GM19324 (cell line): ENCODE measurements at regions not wholly inside any gene's neighbourhood (a gene's known extent, or its start where the extent isn't known, plus 50 kb on each side); places are given as distances from the start of the nearest gene placed in this dataset.

ENCODE experiments used
- ATAC-seq: cut with Tn5 transposase; IDR thresholded peaks from one replicate; pipeline ENCODE4 v1.9.1; 2021; ENCODE audit warnings: mild to moderate bottlenecking, moderate library complexity; ENCODE audit not compliant: unreplicated experiment, low FRiP score

GRCh38 chr20:23157734-23158133, 71.6 kb upstream of the CD93 start:
- no peak for ATAC-seq

GRCh38 chr20:23156842-23157423, 70.8 kb upstream of the CD93 start:
- ATAC-seq: no peak

DNA sequence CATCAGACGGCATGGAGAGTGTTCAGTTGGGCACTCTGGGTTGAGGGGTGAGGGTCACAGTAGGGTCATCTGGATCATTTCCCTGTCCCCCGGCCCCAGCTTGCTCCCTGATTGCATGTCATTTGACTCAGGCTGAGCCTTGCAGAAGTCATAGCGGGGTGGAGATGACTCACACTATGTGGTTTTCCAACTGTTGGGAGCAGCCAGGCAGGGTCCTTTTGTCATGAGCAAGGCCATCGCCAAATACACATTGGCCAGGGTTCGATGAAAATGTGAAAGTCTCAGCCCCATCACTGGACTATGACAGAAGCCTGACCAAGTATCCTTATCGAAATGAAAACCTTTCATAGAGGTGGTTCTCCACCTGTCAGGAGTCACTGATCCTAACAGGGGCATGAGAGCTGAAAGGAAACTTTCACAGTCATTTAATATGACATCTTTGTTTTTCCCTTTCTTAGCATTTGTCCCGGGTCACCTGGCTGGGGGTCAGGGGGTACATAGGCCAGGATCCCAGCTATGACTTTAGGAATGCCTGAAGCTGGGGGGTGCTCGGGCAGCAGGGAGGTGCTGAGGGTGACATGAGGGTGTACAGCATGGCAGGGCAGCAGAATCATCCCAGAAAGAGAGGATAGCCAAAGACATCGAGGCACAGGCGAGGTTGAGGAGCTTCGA, 70.2 kb upstream of the CD93 start:
- ATAC-seq: no peak

DNA sequence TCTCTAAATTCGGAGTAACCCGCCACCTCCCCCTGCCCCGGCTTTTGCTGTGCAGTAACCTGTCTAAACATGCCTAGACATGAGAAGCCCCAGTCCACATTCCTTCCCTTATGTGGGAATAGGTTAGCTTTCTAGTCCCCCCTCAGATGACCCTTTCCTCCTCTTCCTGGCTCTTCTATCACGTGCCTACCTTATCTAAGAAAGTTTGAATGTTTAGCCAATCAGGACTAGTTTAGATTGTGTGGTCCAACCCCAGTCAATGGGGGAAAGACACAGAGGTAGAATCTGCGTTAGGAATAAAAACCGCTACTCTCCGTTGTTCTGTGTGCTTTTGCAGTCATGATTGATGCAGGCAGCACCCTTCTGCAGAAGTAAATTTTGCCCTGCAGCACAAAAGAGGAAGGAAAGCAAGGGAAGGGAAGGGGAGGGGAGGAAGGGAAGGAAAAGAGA, 69.0 kb upstream of the CD93 start:
- no peak for ATAC-seq

DNA sequence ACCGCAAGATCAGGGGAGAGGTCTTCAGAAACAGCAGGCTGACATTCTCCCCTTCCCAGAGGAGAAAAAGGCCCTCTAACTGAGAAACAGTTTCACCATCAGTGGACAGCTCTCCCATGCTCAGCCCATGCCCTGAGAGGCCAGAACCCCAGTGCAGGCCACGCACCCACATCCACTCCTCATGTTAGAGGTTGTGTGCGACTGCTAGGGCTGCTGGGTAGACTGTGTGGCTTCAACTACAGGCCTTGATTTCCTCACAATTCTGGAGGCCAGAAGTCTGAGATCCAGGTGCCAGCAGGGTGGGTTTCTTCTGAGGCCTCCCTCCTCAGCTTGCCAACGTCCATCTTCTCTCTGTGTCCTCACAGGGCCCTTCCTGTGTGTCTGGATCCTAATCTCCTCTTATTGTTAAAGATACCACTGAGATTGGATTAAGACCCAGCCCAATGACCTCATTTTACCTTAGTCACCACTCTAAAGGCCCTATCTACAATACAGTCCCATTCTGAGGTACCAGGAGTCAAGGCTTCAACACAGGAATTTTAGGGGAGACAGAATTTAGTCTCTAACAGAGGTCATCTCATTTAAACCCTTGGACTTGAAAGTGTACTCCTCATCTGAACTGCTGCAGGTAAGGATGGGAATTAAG, 67.7 kb upstream of the CD93 start:
- ATAC-seq: no peak

- ATAC-seq: no peak
Measured at GRCh38 chr20:23152902-23153301, 66.8 kb upstream of the CD93 start.

DNA sequence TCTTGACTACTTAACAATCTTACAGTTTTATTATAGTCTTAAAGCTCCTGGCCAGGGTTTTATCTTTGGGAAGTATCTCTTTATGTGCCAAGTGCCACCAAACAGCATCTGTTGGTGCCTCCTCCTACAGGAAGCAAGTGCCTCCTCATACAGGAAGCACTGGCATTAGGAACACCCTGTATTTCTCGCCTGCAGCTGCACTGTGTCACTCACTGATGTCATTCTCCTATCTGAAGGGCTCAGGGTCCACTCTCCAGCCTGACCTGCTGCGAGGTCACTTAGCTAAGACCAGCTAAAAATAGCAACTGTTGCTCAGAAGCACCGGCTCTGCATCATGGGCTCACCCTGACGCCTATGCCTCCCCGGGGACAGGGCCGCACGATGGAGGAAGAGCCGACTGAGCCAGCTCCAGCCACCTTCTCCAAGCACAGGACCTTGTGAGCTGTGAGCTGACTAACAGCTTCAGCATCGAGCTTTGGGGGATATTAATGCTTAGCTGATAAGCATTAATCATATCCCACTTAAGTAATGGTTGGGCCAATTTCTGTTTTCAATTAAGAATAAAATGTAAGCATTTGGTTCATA, 66.3 kb upstream of the CD93 start:
- no peak for ATAC-seq

DNA sequence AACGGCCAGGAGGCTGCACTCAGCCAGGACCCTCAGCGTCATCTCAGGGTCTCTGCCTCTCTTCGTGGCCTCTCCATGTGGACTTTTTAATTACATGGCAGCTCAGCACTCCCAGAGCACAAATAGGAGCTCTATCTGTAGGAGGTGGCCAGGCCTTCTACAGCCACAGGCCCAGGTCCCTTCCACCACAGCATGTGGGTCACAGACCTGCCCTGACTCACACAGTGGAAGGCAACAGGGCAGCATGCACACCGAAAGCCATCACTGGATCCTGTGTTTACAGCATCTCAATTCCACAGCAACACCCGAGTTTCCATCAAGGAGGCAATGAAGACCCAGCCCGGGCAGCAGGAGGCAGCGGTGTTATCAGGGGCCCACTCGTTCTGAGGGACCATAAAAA, 65.8 kb upstream of the CD93 start:
- ATAC-seq: no peak

- ATAC-seq: no peak
Measured at GRCh38 chr20:23151008-23151703, 65.0 kb upstream of the CD93 start.

DNA sequence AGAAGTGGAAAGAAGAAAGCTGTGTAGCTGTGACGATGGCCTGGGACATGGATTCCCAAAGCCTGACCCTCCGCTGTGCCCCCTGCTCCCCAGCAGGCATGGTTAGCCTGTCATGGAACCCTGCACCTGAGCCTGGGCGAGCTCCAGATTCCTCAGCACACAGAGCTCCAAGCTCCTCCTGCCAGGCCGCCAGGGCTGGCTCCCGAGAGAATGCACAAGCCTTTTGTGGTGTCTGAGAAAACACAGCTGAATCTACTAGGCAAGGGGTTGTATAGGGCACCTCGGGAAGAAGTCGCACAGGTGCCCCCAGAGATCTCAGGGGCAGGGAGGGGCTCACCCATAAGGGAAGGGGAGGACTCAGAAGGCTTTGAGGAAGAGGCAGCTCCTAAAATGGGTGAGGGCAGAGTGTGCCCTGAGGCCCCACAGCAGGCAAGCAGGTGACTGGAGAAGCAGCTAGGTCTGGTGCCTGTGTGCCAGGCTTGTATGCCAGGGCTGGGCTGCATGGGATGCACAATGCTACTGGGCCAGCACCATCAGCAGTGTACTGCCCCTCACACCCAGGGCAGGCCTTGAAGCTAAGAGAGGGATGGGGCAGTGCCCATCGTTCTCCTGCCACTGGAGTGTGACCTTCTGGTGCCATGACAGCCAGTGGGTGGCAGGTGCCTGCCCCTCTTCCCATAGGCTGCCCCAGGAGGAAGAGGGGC, 64.3 kb upstream of the CD93 start:
- ATAC-seq: no peak

GRCh38 chr20:23149623-23150279, 63.6 kb upstream of the CD93 start:
- ATAC-seq: no peak

- ATAC-seq: no peak
Measured at GRCh38 chr20:23148731-23149570, 62.8 kb upstream of the CD93 start.

DNA sequence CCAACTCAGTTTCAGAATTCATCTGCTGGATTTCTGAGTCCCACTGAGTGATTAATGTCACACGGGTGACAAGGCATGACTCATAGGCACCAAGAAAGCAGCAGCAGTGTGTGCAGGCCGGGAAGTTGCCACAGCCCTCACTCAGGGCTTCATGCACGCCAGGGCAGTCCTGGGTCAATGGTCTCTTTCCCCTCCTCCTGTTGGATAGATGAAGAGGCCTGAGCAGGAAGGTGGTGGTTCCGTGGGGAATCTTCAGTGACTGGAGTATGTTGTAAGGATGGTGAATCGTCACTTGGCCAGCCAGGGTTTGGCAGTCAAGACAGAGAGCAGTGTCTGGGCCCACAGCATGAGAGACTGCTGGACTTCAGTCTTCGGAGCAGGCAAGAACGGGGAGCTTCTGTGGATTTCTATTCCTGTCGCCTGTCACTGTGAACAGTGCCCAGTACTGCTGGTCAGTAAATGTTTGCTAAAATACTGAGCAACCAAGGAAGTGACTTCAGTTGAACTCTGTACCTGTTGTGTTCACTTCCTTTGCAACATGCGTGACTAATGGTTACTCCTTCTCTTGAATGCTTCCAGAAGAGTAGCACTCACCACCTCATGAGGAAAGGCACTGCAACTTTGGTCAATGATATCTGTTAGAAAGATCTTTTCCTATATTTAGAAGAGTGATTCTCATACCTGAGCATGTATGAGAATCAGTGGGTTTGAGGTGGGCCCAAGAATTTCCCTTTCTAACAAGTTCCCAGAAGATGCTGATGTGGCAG, 62.0 kb upstream of the CD93 start:
- no peak for ATAC-seq

GRCh38 chr20:23147647-23147963, 61.5 kb upstream of the CD93 start:
- ATAC-seq: no peak

GRCh38 chr20:23146857-23147637, 60.9 kb upstream of the CD93 start:
- ATAC-seq: no peak

- no peak for ATAC-seq
Measured at GRCh38 chr20:23146181-23146580, 60.1 kb upstream of the CD93 start.

DNA sequence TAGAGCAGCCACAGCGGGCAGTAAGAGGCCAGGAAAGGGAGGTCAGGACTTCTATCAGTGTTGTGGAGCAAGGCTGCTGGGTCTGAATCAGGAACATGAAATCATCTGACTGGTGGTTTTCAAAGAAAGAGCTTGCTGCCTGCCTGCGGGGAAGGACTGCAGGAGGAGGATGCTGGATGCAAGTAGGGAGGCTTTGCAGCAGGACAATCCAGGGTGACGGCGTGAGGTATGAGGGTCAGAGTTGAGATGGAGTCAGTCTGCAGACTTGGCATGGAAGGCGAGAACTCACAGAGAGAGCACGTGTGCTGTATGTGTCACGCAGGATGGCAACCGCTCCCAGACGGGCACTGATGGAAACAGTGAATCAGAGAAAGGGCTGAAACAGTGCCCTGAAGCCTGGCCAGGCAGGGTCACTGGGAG, 59.2 kb upstream of the CD93 start:
- ATAC-seq: no peak

DNA sequence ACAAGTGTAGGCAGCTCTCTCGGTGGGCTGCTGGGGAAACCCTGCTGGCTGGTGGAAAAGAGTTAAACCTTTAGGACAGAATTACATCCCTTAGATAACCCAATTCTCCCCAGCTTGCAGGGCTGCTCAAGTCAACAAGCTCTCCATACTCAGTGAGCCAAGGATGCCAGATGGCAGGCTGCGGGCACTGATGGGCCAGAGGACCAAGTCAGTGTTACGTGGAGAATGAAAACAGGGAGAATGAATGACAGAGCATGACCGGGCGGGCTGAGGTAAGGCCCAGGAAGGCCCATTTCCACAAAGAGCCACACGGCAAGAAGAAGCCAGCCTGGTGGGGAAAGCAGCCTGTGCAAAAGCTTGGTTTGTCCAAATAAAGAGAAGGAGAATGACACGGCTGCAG, 58.7 kb upstream of the CD93 start:
- no peak for ATAC-seq
